Loucy (cell line): ENCODE measurements at regions not wholly inside any gene's neighbourhood (a gene's known extent, or its start where the extent isn't known, plus 50 kb on each side); places are given as distances from the start of the nearest gene placed in this dataset.

Experiments used
- H2AFZ ChIP-seq: fragments of 200-600 bp; sonication (generic); 2 replicates; pipeline ENCODE4 v1.6.0; 2016; ENCODE audit warnings: antibody characterized with exemption, mild to moderate bottlenecking, low read length, moderate library complexity
- H3F3A ChIP-seq: fragments of 200-600 bp; 2 replicates; pipeline ENCODE4 v1.6.0; 2016; ENCODE audit warnings: antibody characterized with exemption, low read depth, mild to moderate bottlenecking
- H3K27me3 ChIP-seq: fragments of 200-600 bp; sonication (generic); 2 replicates; pipeline ENCODE4 v1.6.1; 2014; ENCODE audit warnings: low read length, mild to moderate bottlenecking; ENCODE audit not compliant: insufficient read depth, poor library complexity, severe bottlenecking
- H3K36me3 ChIP-seq: fragments of 200-600 bp; sonication (generic); 2 replicates; pipeline ENCODE4 v1.6.1; 2016; ENCODE audit warnings: low read length; ENCODE audit not compliant: insufficient read depth
- H3K4me1 ChIP-seq: fragments of 200-600 bp; sonication (generic); 2 replicates; pipeline ENCODE4 v1.5.1; 2014; ENCODE audit warnings: low read length, mild to moderate bottlenecking; ENCODE audit not compliant: insufficient read depth, poor library complexity, severe bottlenecking
- H3K4me2 ChIP-seq: fragments of 200-600 bp; sonication (generic); 2 replicates; pipeline ENCODE4 v1.6.0; 2014; ENCODE audit warnings: antibody characterized with exemption, low read length, low read depth, mild to moderate bottlenecking; ENCODE audit not compliant: poor library complexity, severe bottlenecking
- H3K4me3 ChIP-seq: fragments of 200-600 bp; sonication (generic); 2 replicates; pipeline ENCODE4 v1.5.1; 2014; ENCODE audit warnings: low read length, mild to moderate bottlenecking, mixed read lengths; ENCODE audit not compliant: poor library complexity, severe bottlenecking
- H3K79me2 ChIP-seq: fragments of 200-600 bp; sonication (generic); 2 replicates; pipeline ENCODE4 v1.6.1; 2014; ENCODE audit warnings: low read length; ENCODE audit not compliant: insufficient read depth
- H3K9ac ChIP-seq: fragments of 200-600 bp; sonication (generic); 2 replicates; pipeline ENCODE4 v1.6.0; 2014; ENCODE audit warnings: mild to moderate bottlenecking, low read depth, low read length, moderate library complexity; ENCODE audit not compliant: poor library complexity, severe bottlenecking
- H3K9me2 ChIP-seq: fragments of 200-600 bp; sonication (generic); replicated peaks from 2 replicates; pipeline ENCODE4 v1.6.1; 2016; ENCODE audit warnings: low read depth, low read length, mixed read lengths
- H3K9me3 ChIP-seq: fragments of 200-600 bp; sonication (generic); 2 replicates; pipeline ENCODE4 v1.6.1; 2014; ENCODE audit warnings: mild to moderate bottlenecking, antibody characterized with exemption, low read length, low read depth; ENCODE audit not compliant: insufficient read depth
- H4K20me1 ChIP-seq: fragments of 200-600 bp; sonication (generic); 2 replicates; pipeline ENCODE4 v1.6.0; 2014; ENCODE audit warnings: antibody characterized with exemption, low read length, mild to moderate bottlenecking; ENCODE audit not compliant: insufficient read depth, poor library complexity, severe bottlenecking
- CTCF ChIP-seq: fragments of 200-600 bp; sonication (generic); conservative IDR thresholded peaks from 2 replicates; pipeline ENCODE4 v1.5.1; 2014; ENCODE audit warnings: mild to moderate bottlenecking, antibody characterized with exemption, low read length
- EZH2phosphoT487 ChIP-seq: fragments of 200-600 bp; IDR thresholded peaks from 2 replicates; pipeline ENCODE4 v1.6.1; 2018; ENCODE audit warnings: antibody characterized with exemption, mild to moderate bottlenecking, moderate library complexity, borderline replicate concordance

DNA sequence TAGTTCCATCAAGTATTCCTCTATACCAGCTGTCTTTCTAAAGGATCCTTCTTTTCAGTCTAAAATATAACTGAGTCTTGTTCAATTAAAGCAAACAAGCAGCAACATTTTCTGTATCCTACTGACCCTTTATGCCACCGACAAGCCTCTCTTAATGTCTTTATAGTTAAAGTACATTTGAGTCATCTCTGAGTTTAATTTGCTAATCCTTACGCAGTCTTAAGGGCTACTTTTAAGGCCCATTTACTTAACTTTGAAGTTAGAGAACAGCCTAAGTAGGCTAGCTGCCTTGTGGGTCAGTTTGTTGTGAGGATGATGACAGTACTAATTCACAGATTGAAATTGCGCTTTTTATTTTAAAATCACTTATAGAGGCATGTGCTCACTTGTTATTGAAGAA, 265.5 kb upstream of the FERD3L start:
- Histone ChIP-seq H3K79me2 (no peaks in the 10 kb centered on the region), H3K36me3 (no peaks in the 10 kb centered on the region), H3K9ac (no peak overlapping the region), H3K4me1 (peaks cover 20% of the 10 kb centered on the region), H3K4me3 (no peak overlapping the region), H3K4me2 (no peak overlapping the region), H3K9me2 (no peaks in the 10 kb centered on the region), H3K27me3 (no peaks in the 10 kb centered on the region), H3K9me3 (no peaks in the 10 kb centered on the region), H4K20me1 (no peaks in the 10 kb centered on the region), H3F3A (no peaks in the 10 kb centered on the region), H2AFZ (peak overlapping the region; percentile 42; the same call in 1 of the 2 replicates)
- TF ChIP-seq CTCF (no peak), EZH2phosphoT487 (no peak)

DNA sequence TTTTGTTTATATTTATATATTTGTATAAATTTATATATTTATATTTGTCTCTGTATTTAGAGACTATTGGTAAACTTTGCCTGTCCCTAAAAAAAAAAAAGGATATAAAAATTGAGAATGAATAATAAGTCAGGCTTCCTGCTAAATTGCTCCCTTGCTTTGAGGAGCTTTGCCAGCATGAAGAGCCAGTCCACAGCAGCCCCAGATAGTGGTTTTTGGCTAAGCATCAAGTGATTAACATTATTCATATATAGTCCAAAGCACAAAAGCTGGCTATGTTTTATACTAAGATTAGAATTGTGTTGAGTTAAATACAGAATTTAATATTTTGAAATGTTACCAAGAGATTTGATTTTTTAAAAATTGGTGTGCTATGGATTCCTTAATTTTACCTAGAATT, 264.9 kb upstream of the FERD3L start:
- no peaks in the 10 kb centered on the region for H3K9me3 ChIP-seq
- H3F3A ChIP-seq = no peaks in the 10 kb centered on the region
- no peaks in the 10 kb centered on the region for H3K27me3 ChIP-seq
- peaks cover 26% of the 10 kb centered on the region for H3K4me1 ChIP-seq
- no peak overlapping the region for H3K4me3 ChIP-seq
- no peaks in the 10 kb centered on the region for H3K79me2 ChIP-seq
- H4K20me1 ChIP-seq = no peaks in the 10 kb centered on the region
- no peak overlapping the region for H2AFZ ChIP-seq
- H3K9ac ChIP-seq = no peak overlapping the region
- H3K9me2 ChIP-seq = no peaks in the 10 kb centered on the region
- no peak for TF ChIP-seq CTCF
- no peak for TF ChIP-seq EZH2phosphoT487
- no peaks in the 10 kb centered on the region for H3K36me3 ChIP-seq
- H3K4me2 ChIP-seq = no peak overlapping the region

GRCh38 chr7:19408706-19409220, 263.5 kb upstream of the FERD3L start:
- Histone ChIP-seq H3K9me3 (no peaks in the 10 kb centered on the region), H3K27me3 (no peaks in the 10 kb centered on the region), H3K9me2 (no peaks in the 10 kb centered on the region), H3K79me2 (no peaks in the 10 kb centered on the region), H2AFZ (no peak overlapping the region), H3K4me3 (no peak overlapping the region), H3K4me1 (peaks cover 35% of the 10 kb centered on the region), H4K20me1 (no peaks in the 10 kb centered on the region), H3F3A (0 out of 2 replicates have a peak, but pooled peaks cover 3% of the 10 kb centered on the region), H3K36me3 (no peaks in the 10 kb centered on the region), H3K9ac (no peak overlapping the region), H3K4me2 (no peak overlapping the region)
- no peak for TF ChIP-seq EZH2phosphoT487
- TF ChIP-seq CTCF = no peak
